Gastroesophageal sphincter (tissue), 3 donors: ENCODE measurements at regions not wholly inside any gene's neighbourhood (a gene's known extent, or its start where the extent isn't known, plus 50 kb on each side); places are given as distances from the start of the nearest gene placed in this dataset.

Experiments used
- CTCF ChIP-seq, 4 experiments: fragments of 200-600 bp in 2 of 4; fragments of 450-650 bp in 2 of 4; sonication (generic) in 1 of 4; IDR thresholded peaks; one replicate each; pipeline ENCODE4 v1.5.1; 2017 to 2019; ENCODE audit warnings: antibody characterized with exemption in 4 of 4, mild to moderate bottlenecking in 2 of 4, moderate library complexity in 2 of 4
- EP300 ChIP-seq: sonication (generic); formaldehyde crosslinking; IDR thresholded peaks from one replicate; pipeline ENCODE4 v1.6.1; 2017; ENCODE audit warnings: antibody characterized with exemption, mild to moderate bottlenecking
- POLR2A ChIP-seq, 2 donors: fragments of 450-650 bp; IDR thresholded peaks; one replicate each; pipeline ENCODE4 v1.6.1; 2017; ENCODE audit warnings: antibody characterized with exemption in 2 of 2, mild to moderate bottlenecking in 2 of 2, moderate library complexity in 1 of 2
- POLR2AphosphoS5 ChIP-seq: sonication (generic); formaldehyde crosslinking; IDR thresholded peaks from one replicate; pipeline ENCODE4 v1.6.1; 2017; ENCODE audit warnings: antibody characterized with exemption

GRCh38 chr1:13952985-13953384, 253.0 kb downstream of the PRDM2 start:
- TF ChIP-seq CTCF (IDR thresholded peaks at IDR 0.05), result no peak
- TF ChIP-seq POLR2AphosphoS5, result no peak
- TF ChIP-seq EP300, result no peak
- TF ChIP-seq POLR2A (IDR thresholded peaks at IDR 0.05), result no peak
